Nephron progenitor cell (in vitro differentiated cells): ENCODE measurements at regions not wholly inside any gene's neighbourhood (a gene's known extent, or its start where the extent isn't known, plus 50 kb on each side); places are given as distances from the start of the nearest gene placed in this dataset.

Experiments
- DNase-seq: peaks from one replicate; pipeline ENCODE4 v3.0.0; 2021
- H3K27ac Mint-ChIP-seq: 2 replicates; pipeline ENCODE4 v1.8.0; 2021; ENCODE audit warnings: mild to moderate bottlenecking, moderate library complexity, mixed read lengths
- H3K27me3 Mint-ChIP-seq: 2 replicates; pipeline ENCODE4 v1.8.0; 2021; ENCODE audit warnings: mild to moderate bottlenecking, low read depth, mixed read lengths; ENCODE audit not compliant: poor library complexity
- H3K36me3 Mint-ChIP-seq: 2 replicates; pipeline ENCODE4 v1.8.0; 2021; ENCODE audit warnings: low read depth, mixed read lengths
- H3K4me1 Mint-ChIP-seq: 2 replicates; pipeline ENCODE4 v1.8.0; 2021; ENCODE audit warnings: mixed read lengths
- H3K4me3 Mint-ChIP-seq: 2 replicates; pipeline ENCODE4 v1.8.0; 2021; ENCODE audit warnings: mild to moderate bottlenecking, moderate library complexity, mixed read lengths
- H3K9me3 Mint-ChIP-seq: 2 replicates; pipeline ENCODE4 v1.8.0; 2021; ENCODE audit warnings: mild to moderate bottlenecking, moderate library complexity, mixed read lengths
- TF ChIP-seq, protein P1 (sequence below): fragments of 200-600 bp; sonication (generic); IDR thresholded peaks from 2 replicates; pipeline ENCODE4 v1.5.0; 2021; ENCODE audit warnings: antibody characterized with exemption

DNA sequence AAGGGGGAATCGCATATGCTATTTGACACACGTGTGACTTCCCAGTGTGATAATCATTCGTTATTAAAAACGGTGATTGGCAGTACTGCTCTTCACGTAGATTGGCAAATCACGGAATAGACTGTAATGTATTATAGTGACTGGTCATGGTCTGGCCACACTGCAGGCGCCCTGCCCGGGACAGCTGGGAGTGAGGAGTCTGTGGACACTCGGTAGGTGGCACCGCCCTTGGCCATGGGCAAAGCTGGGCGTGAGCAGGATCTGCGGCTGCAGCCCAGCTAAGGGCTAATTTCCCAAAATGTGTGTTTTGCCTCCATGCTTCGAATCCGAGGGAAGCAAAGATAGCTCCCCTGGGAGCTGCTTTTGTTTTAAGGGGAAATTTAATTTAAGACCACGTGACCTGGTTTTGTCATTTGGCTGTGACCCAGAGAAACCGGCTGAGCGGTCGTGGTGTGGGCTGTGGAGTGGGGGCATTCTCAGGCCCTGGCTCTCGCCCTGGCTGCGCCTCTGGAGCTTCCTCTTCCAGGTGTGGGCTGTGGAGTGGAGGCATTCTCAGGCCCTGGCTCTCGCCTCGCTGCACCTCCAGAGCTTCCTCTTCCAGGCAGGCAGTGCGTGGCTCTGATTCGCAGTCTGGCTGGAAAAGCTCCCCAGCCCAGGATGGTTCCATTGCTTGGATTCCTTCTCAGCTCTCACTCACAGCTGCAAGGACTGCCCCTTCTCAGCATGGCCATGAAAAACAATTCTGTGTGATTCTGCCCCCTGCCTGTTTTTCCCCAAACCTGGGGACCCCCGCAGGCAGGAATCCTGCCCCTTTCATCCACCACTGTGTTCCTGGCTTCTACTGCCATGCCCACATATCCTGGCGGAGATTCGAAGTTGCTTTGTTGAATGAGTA lies 131.1 kb downstream of the OLFM1 start:
- Mint-ChIP-seq H3K27ac (no peak overlapping the region), H3K4me3 (no peak overlapping the region), H3K36me3 (no peaks in the 10 kb centered on the region), H3K9me3 (no peaks in the 10 kb centered on the region), H3K4me1 (peaks cover 65% of the 10 kb centered on the region), H3K27me3 (peaks cover 53% of the 10 kb centered on the region)
- TF ChIP-seq, protein P1, sequence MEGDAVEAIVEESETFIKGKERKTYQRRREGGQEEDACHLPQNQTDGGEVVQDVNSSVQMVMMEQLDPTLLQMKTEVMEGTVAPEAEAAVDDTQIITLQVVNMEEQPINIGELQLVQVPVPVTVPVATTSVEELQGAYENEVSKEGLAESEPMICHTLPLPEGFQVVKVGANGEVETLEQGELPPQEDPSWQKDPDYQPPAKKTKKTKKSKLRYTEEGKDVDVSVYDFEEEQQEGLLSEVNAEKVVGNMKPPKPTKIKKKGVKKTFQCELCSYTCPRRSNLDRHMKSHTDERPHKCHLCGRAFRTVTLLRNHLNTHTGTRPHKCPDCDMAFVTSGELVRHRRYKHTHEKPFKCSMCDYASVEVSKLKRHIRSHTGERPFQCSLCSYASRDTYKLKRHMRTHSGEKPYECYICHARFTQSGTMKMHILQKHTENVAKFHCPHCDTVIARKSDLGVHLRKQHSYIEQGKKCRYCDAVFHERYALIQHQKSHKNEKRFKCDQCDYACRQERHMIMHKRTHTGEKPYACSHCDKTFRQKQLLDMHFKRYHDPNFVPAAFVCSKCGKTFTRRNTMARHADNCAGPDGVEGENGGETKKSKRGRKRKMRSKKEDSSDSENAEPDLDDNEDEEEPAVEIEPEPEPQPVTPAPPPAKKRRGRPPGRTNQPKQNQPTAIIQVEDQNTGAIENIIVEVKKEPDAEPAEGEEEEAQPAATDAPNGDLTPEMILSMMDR: no peak
- no peak for DNase-seq

DNA sequence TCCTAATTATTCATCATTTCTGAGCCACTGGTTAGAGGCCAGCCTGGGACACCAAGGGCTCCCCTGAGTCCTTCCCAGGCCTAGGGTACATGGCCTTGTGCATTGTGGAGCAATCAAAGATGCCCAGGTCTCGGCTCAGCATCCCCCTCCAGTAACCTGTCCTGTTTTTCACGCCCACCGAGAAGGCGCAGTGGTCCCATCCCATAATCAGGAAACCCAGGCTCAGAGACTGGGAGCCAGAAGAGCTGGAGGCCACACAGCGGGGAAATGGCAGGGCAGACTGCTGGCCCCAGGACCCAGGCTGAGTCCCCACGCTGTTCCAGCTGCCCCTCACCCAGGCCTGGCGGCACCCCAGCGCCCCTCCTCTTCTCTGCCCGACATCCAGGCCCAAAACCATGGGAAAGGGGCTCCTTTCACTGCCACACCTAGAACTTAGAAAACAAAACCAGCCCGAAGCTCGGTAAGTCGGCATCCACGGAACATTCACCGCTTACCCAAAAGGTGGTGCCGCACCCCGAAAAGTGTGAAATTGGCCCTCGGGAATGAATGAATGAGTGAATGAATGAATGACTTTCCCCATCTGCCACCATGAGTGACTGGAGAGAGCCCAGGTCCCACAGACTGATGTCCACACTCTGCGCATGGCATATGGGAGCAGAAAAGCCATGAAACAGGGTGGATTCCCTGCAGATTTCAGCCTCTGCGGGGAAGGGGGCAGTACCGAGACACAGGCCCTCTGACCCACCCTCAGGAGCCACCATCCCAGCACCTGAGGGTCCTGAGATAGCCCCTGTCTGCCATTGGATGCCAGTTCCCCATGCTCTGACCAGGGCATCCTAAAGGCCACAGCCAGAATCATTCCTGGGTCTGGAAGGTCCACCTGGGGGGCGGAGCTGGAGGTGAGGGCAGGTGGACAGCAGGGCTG lies 132.5 kb downstream of the OLFM1 start:
- peaks cover 53% of the 10 kb centered on the region for H3K4me1 Mint-ChIP-seq
- no peak overlapping the region for H3K27ac Mint-ChIP-seq
- no peak overlapping the region for H3K4me3 Mint-ChIP-seq
- TF ChIP-seq, protein P1: no peak
- no peaks in the 10 kb centered on the region for H3K36me3 Mint-ChIP-seq
- H3K9me3 Mint-ChIP-seq: no peaks in the 10 kb centered on the region
- DNase-seq: no peak
- peaks cover 43% of the 10 kb centered on the region for H3K27me3 Mint-ChIP-seq

DNA sequence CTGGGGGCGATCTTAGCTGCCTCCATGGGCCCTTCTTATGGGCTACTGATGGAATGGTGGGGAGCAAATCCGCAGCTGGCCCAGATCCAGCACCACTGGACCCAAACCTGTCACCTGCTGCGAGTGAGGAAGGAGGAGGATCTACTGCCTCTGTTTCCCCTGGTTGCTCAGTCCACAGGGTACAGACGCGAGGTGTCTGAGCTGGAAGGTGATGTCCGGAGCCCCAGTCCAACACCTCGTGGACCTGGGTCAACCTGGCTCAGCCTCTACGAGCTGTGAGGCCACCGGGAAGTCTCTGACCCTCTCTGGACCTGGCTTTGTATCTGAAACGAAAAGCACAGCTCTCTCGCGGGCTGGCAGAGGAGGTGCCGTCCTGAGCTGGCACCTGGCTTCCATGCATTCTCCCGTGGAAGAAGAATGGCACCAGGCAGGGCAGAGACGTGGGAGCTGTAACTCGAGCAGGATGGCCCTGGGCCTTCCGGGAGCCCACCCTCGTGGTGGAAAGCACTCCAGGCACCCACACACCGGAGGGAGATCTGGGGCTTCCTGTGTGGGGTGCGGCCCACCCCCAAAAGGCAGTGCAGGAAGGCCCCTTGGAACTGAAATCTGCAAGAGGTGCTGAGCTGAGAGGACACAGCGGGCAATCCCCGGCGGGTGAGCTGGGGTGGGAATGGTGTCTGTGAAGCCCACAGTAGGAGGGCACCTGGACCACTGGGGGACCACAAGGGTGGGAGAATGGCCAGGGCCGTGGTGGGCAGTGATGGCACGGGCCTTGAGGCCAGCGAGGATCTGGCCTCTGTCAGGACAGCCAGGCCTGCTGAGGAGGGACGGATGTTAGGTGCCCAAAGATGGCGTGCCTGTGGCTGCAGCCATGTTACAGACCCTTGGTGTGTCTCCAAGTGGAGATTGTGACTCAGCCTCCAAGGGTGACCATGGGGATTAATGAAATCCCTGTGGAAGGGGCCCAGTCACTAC lies 133.4 kb downstream of the OLFM1 start:
- Mint-ChIP-seq H3K9me3 (no peaks in the 10 kb centered on the region), H3K27me3 (peaks cover 40% of the 10 kb centered on the region), H3K27ac (no peak overlapping the region), H3K4me1 (peaks cover 44% of the 10 kb centered on the region), H3K4me3 (no peak overlapping the region), H3K36me3 (no peaks in the 10 kb centered on the region)
- TF ChIP-seq, protein P1: no peak
- no peak for DNase-seq

DNA sequence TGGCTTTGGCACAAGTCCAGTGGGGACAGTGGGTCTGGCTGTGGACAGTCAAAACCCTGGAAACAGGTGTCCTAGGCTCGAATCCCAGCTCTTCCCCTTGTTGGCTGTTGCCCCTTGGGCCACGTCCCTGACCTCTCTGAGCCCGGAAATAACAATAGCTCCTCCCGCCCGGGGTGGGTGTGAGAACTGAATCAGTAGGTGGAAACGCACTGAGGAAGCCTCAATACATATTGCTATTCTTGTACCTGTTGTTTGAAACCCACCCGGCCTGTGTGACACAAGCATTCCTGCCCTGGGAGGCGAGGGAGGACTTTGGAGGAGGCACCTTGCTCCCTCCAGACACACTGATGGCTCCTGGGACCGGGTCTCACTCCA lies 134.1 kb downstream of the OLFM1 start:
- no peak overlapping the region for H3K4me3 Mint-ChIP-seq
- TF ChIP-seq, protein P1: no peak
- H3K36me3 Mint-ChIP-seq: no peaks in the 10 kb centered on the region
- H3K27me3 Mint-ChIP-seq: peaks cover 40% of the 10 kb centered on the region
- no peak for DNase-seq
- peaks cover 38% of the 10 kb centered on the region for H3K4me1 Mint-ChIP-seq
- H3K9me3 Mint-ChIP-seq: no peaks in the 10 kb centered on the region
- no peak overlapping the region for H3K27ac Mint-ChIP-seq

DNA sequence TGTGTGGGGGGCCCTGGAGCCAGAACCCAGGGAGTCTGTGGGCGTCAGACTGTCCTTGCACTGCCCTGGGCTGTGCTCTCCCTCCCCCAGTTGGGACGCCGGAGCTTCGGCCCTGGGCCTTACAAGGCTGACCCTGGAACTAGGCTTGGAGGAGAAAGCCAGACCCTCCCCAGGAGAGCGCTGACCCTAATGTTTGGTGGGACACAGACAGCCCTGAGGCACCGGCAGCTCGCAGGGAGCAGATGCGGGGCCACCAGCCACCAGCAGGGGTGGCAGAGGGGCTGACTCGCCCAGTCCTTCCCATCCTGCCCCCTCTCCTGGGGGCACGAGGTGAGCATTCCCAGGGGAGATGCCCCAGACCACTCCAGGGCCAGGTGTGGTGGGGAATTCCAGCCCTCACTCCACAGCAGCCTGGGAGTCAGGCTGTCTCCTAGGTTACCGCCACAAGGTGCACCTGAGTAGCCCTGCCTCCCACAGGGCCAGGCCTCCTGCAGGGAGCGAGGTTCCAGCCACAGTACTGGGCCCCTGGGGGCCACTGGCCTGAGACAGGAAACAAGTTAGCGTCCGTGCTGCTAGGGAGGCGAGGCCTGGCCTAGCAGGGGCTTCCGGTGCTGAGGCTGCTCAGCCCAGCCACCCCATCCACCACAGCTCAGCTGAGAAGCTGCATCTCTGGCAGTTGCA lies 134.6 kb downstream of the OLFM1 start:
- Mint-ChIP-seq H3K9me3 (no peaks in the 10 kb centered on the region), H3K36me3 (no peaks in the 10 kb centered on the region), H3K4me1 (peaks cover 32% of the 10 kb centered on the region), H3K27me3 (peaks cover 35% of the 10 kb centered on the region), H3K27ac (no peak overlapping the region), H3K4me3 (no peak overlapping the region)
- TF ChIP-seq, protein P1: peak; percentile 20
- DNase-seq: no peak
